ENCODE measurements at regions not wholly inside any gene's neighbourhood (a gene's known extent, or its start where the extent isn't known, plus 50 kb on each side); places are given as distances from the start of the nearest gene placed in this dataset.

DNA sequence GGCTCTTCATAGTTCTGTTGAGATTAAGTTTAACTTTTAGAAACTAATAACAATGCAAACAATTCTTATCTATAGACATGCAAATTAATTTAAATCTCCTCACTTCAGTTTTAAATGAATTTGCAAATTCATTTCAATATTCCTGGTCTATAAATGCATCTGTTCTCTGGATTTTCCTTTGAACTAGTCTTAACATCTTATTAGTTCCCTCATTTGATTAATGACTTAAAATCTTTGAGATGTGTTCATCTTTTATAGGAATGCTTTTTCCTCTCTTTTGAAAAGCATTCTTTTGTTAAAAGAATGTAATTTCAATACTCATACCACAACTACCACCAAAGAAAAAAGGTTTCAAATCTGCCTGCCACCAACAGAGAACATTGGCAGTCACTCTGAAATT is 169.4 kb downstream of the RASEF start:
- Histone ChIP-seq H3F3A (ENCODE audit: low read length, unreplicated experiment) (no peaks in the 10 kb centered on the region), H3K36me3 (ENCODE audit: low read depth, low read length) (no peaks in the 10 kb centered on the region), H3K9me2 (replicated peaks; ENCODE audit: low read length) (no peaks in the 10 kb centered on the region), H3K27me3 (ENCODE audit: low read length) (no peaks in the 10 kb centered on the region), H4K20me1 (ENCODE audit: low read length) (no peaks in the 10 kb centered on the region), H3K4me2 (ENCODE audit: low read length) (no peak overlapping the region), H2AFZ (ENCODE audit: low read length) (no peak overlapping the region), H3K9me3 (ENCODE audit: low read length) (no peaks in the 10 kb centered on the region), H3K79me2 (ENCODE audit: low read length) (no peaks in the 10 kb centered on the region), H3K9ac (ENCODE audit: low read length) (no peak overlapping the region), H3K4me1 (ENCODE audit: insufficient read depth, low read length) (no peaks in the 10 kb centered on the region), H3K4me3 (ENCODE audit: low read length) (no peak overlapping the region), H3K27ac (ENCODE audit: low read length) (no peak overlapping the region)
- TF ChIP-seq, protein P1, sequence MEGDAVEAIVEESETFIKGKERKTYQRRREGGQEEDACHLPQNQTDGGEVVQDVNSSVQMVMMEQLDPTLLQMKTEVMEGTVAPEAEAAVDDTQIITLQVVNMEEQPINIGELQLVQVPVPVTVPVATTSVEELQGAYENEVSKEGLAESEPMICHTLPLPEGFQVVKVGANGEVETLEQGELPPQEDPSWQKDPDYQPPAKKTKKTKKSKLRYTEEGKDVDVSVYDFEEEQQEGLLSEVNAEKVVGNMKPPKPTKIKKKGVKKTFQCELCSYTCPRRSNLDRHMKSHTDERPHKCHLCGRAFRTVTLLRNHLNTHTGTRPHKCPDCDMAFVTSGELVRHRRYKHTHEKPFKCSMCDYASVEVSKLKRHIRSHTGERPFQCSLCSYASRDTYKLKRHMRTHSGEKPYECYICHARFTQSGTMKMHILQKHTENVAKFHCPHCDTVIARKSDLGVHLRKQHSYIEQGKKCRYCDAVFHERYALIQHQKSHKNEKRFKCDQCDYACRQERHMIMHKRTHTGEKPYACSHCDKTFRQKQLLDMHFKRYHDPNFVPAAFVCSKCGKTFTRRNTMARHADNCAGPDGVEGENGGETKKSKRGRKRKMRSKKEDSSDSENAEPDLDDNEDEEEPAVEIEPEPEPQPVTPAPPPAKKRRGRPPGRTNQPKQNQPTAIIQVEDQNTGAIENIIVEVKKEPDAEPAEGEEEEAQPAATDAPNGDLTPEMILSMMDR (conservative IDR thresholded peaks at IDR 0.05; ENCODE audit: low read depth, low read length) = no peak
- ChIA-PET POLR2A (ENCODE audit: unreplicated experiment) (no interaction called here), CTCF (no interaction called here)
- intact Hi-C loops (cut with micrococcal nuclease) = no loop called here
- no TSS peak for BruUV-seq (replicated peaks)
- no peak for ATAC-seq
- no peak for DNase-seq

DNA sequence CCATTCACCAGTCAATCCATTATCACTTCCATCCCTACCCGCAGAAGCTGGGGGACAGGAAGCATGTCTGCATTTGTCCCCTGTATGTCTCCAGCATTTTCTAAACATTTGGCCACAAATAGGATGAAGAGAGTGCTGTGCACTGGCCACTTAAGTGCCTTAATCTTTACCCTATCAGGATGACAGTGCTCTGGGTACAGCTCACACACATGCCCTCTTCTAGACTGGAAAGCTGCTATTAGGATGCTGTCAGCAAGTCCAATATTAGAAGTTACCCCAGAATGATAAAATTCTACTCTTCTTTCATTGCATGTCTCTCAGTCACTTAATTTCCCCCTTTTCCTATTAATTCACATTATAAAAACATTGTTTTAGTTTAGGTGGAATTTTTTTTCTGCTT is 168.4 kb downstream of the RASEF start:
- TF ChIP-seq, protein P1 (conservative IDR thresholded peaks at IDR 0.05; ENCODE audit: low read depth, low read length) = no peak
- TF ChIP-seq EZH2 (IDR thresholded peaks at IDR 0.05; ENCODE audit: low read length, unreplicated experiment) (no peak), EZH2phosphoT487 (IDR thresholded peaks at IDR 0.05; ENCODE audit: borderline replicate concordance, low read length) (no peak)
- intact Hi-C loops (cut with micrococcal nuclease) = no loop called here

DNA sequence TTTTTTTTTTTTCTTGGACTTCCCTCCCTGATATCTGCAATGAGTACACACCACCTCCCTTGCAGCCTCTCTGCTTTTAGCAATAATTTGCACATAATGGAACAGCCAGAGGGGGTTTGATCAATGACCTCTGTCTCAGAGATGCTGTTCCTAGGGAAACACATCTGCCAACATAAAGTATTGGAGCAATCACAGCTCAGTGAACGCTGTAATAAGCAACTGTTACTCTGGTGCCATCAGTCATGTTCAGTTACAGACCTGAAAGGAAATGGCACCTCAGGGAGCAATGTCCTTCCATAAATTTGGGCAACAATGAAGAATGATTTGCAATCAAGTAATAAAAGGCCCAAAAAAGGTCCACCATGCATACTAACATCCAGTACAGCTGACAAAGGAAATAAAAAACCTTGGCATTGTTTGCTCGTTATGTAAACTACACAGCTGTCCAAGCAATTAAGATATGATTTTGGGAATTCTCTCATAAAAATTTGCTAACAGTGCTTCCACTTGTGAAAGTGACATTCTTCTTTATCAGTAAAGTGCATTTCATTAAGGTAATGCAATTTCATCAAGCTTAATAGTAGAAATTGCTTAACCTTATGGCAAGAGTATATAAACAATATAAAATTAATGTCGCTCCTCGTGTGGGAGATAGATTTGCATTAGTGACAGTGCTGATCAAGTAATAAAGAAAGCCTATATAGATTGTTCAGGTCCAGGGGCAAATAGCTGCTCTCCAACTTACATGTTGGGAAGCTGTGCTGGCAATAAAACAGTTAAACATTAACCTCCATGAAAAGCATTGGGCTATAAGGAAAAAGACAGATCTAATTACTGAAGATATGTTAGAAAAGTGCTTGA is 167.8 kb downstream of the RASEF start:
- BruUV-seq (replicated peaks) = no TSS peak
- intact Hi-C loops (cut with micrococcal nuclease) = no loop called here
- Histone ChIP-seq H3K27ac (ENCODE audit: low read length) (no peak overlapping the region), H3K79me2 (ENCODE audit: low read length) (no peaks in the 10 kb centered on the region), H3K4me3 (ENCODE audit: low read length) (no peak overlapping the region), H3K4me2 (ENCODE audit: low read length) (no peak overlapping the region), H3F3A (ENCODE audit: low read length, unreplicated experiment) (no peaks in the 10 kb centered on the region), H4K20me1 (ENCODE audit: low read length) (no peaks in the 10 kb centered on the region), H3K27me3 (ENCODE audit: low read length) (no peaks in the 10 kb centered on the region), H3K9me2 (replicated peaks; ENCODE audit: low read length) (no peaks in the 10 kb centered on the region), H3K9ac (ENCODE audit: low read length) (no peak overlapping the region), H3K36me3 (ENCODE audit: low read depth, low read length) (no peaks in the 10 kb centered on the region), H2AFZ (ENCODE audit: low read length) (no peak overlapping the region), H3K4me1 (ENCODE audit: insufficient read depth, low read length) (no peaks in the 10 kb centered on the region), H3K9me3 (ENCODE audit: low read length) (no peaks in the 10 kb centered on the region)
- no peak for ATAC-seq
- ChIA-PET CTCF (no interaction called here), POLR2A (ENCODE audit: unreplicated experiment) (no interaction called here)
- TF ChIP-seq, protein P1 (conservative IDR thresholded peaks at IDR 0.05; ENCODE audit: low read depth, low read length) = no peak
- TF ChIP-seq EZH2phosphoT487 (IDR thresholded peaks at IDR 0.05; ENCODE audit: borderline replicate concordance, low read length) (no peak), EZH2 (IDR thresholded peaks at IDR 0.05; ENCODE audit: low read length, unreplicated experiment) (no peak)
- DNase-seq = no peak

More for the DNA sequence above, 168.4 kb downstream of the RASEF start:
- H3K27ac ChIP-seq (ENCODE audit: low read length) = no peak overlapping the region
- H3K4me1 ChIP-seq (ENCODE audit: insufficient read depth, low read length) = no peaks in the 10 kb centered on the region
- H3K9ac ChIP-seq (ENCODE audit: low read length) = no peak overlapping the region
- ChIA-PET POLR2A (ENCODE audit: unreplicated experiment) (no interaction called here), CTCF (no interaction called here)
- no peaks in the 10 kb centered on the region for H3F3A ChIP-seq (ENCODE audit: low read length, unreplicated experiment)
- H3K4me2 ChIP-seq (ENCODE audit: low read length) = no peak overlapping the region
- no peak overlapping the region for H2AFZ ChIP-seq (ENCODE audit: low read length)
- H4K20me1 ChIP-seq (ENCODE audit: low read length) = no peaks in the 10 kb centered on the region
- H3K79me2 ChIP-seq (ENCODE audit: low read length) = no peaks in the 10 kb centered on the region
- H3K9me2 ChIP-seq (replicated peaks; ENCODE audit: low read length) = no peaks in the 10 kb centered on the region
- no peaks in the 10 kb centered on the region for H3K36me3 ChIP-seq (ENCODE audit: low read depth, low read length)
- no TSS peak for BruUV-seq (replicated peaks)
- no peak for ATAC-seq
- DNase-seq = no peak
- H3K4me3 ChIP-seq (ENCODE audit: low read length) = no peak overlapping the region
- no peaks in the 10 kb centered on the region for H3K9me3 ChIP-seq (ENCODE audit: low read length)
- no peaks in the 10 kb centered on the region for H3K27me3 ChIP-seq (ENCODE audit: low read length)

Measured in PC-3 (cell line).